GM19372 (cell line): ENCODE measurements at regions not wholly inside any gene's neighbourhood (a gene's known extent, or its start where the extent isn't known, plus 50 kb on each side); places are given as distances from the start of the nearest gene placed in this dataset.

Experiments used
- ATAC-seq: cut with Tn5 transposase; IDR thresholded peaks from one replicate; pipeline ENCODE4 v1.9.1; 2021; ENCODE audit warnings: mild to moderate bottlenecking, low read depth, moderate library complexity; ENCODE audit not compliant: unreplicated experiment

GRCh38 chr21:27021046-27021445, 54.2 kb upstream of the ADAMTS5 start:
- no peak for ATAC-seq

GRCh38 chr21:27017246-27017645, 50.4 kb upstream of the ADAMTS5 start:
- ATAC-seq, result no peak
